CD4-positive, alpha-beta T cell treated with Interleukin-10 for 1 hour (primary cell): ENCODE measurements at regions not wholly inside any gene's neighbourhood (a gene's known extent, or its start where the extent isn't known, plus 50 kb on each side); places are given as distances from the start of the nearest gene placed in this dataset.

ENCODE experiments used
- DNase-seq: peaks from one replicate; pipeline ENCODE4 v3.0.0-alpha.2; 2020

DNA sequence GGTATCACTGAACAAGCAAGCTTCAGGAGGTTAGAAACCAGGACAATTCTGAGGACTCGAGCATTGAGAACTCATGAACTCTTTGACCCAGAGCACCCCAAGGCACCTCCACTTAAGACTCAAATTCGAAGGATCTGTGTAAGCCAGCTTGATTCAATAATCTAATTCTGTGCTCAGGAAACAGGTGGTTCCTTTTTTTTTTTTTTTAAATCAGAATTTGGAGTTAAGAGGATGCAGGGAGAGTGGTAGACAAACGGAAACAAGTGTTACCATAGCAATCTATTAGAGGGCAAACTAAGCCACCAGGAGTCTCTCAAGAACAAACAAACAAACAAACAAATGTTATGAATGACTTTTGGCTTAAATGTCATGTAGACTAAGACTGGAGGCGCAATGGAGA, 53.8 kb upstream of the DPH5 start:
- no peak for DNase-seq

DNA sequence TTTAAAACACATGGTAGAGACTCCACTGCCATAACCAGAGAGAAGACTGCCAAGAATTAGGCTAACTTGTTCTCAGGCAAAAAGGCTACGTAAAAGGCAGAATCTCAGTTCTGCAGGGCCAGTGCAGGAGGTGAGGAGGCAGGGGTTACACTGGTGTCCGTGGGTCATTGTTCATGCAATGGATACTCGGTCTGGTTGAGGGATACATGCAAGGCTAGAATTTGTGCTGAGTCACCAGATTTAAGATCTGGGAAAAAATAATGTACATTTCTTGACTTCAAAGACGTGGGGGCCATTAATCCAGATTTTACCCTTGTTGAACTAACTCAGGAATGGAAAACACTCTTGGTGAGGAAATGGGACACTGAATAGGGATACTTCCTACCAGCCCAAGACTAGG, 52.3 kb upstream of the DPH5 start:
- no peak for DNase-seq

DNA sequence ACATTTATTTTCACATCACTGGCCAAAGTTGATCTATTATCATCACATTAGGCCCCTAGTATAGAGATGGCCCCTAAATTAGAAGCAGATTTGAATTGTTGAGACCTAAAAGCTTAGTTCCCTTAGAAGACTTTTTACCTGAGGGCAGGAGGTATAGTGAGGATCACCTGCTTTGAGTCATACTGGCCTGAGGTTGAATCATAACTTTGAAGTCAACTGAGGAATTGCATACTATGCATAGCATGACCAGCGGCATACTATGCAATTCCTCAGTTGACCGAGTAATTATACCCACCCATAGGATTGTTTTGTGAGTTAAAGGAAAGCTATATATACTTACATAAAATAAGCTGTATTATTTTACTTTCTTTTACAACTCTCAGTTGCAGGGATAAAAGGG, 50.3 kb upstream of the DPH5 start:
- DNase-seq, result no peak
